ENCODE measurements at regions not wholly inside any gene's neighbourhood (a gene's known extent, or its start where the extent isn't known, plus 50 kb on each side); places are given as distances from the start of the nearest gene placed in this dataset.

DNA sequence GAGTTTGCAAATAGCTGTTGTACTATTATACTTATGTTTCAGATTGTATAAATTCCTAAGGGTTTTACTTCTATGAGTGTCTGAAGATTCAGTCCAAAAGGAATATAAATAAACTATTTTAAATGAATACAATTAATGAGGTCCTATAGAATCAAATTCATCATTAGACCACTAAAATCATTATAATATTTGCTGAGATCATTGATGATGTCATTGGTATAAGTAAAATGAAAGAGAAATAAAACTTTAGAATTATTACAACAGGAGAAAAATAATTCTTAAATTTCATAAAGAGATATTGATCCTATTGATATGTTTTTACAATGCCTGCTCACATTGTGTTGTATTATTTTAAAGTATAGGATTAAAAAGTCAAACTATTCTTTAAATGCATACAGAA is 544.0 kb upstream of the ZWINT start:
- no peaks in the 10 kb centered on the region for H3K27me3 ChIP-seq (ENCODE audit: low read depth)
- DNase-seq, result no peak
- intact Hi-C loops (cut with micrococcal nuclease), result no loop called here
- H3K4me1 ChIP-seq, result no peaks in the 10 kb centered on the region
- TF ChIP-seq, protein P1, sequence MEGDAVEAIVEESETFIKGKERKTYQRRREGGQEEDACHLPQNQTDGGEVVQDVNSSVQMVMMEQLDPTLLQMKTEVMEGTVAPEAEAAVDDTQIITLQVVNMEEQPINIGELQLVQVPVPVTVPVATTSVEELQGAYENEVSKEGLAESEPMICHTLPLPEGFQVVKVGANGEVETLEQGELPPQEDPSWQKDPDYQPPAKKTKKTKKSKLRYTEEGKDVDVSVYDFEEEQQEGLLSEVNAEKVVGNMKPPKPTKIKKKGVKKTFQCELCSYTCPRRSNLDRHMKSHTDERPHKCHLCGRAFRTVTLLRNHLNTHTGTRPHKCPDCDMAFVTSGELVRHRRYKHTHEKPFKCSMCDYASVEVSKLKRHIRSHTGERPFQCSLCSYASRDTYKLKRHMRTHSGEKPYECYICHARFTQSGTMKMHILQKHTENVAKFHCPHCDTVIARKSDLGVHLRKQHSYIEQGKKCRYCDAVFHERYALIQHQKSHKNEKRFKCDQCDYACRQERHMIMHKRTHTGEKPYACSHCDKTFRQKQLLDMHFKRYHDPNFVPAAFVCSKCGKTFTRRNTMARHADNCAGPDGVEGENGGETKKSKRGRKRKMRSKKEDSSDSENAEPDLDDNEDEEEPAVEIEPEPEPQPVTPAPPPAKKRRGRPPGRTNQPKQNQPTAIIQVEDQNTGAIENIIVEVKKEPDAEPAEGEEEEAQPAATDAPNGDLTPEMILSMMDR (IDR thresholded peaks at IDR 0.05; ENCODE audit: borderline replicate concordance), result no peak
- H3K27ac ChIP-seq (replicated peaks), result no peak overlapping the region
- no peaks in the 10 kb centered on the region for H3K9me3 ChIP-seq (replicated peaks)
- H3K4me3 ChIP-seq, result no peak overlapping the region
- no peaks in the 10 kb centered on the region for H3K36me3 ChIP-seq

DNA sequence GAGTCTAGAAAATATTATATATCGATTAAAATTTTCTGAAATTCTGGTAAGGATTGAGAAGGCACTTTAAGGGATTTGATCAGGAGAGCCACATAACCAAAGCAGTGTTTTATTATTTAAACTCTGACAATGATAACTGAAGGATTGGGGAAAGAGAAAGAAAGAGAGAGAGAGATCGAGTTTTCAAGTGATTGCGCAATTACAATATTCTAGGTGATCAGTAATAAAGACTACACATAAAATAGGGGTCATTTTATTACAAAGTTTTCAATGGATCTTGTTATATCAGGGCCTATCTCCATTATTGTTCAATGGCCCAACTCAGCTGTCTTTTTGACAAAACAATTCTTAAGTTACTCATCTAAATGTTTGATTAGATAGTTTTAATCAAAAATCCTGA is 541.5 kb upstream of the ZWINT start:
- TF ChIP-seq, protein P1 (IDR thresholded peaks at IDR 0.05; ENCODE audit: borderline replicate concordance), result no peak
- DNase-seq, result no peak
- H3K4me3 ChIP-seq, result no peak overlapping the region
- no peak overlapping the region for H3K27ac ChIP-seq (replicated peaks)
- no peaks in the 10 kb centered on the region for H3K27me3 ChIP-seq (ENCODE audit: low read depth)
- intact Hi-C loops (cut with micrococcal nuclease), result no loop called here
- H3K36me3 ChIP-seq, result no peaks in the 10 kb centered on the region
- no peaks in the 10 kb centered on the region for H3K4me1 ChIP-seq
- no peaks in the 10 kb centered on the region for H3K9me3 ChIP-seq (replicated peaks)

DNA sequence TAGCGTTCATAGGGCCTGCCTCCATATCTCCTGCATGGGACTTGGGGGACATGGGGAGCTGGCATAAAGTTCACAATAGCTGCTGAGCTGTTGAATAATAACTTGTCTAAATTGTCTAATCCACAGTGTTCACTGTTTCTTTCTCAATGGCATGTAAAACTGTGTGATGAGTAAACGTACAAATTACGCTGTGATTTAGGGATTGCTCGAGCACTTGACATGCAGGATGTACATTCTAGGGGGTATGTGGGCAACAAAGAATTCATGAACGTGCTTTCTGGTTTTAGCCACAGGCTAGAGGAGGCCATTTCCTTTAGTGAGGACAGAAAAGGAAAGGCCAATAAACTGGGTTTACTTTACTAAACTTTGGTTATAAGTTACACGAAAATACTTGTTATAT is 534.2 kb upstream of the ZWINT start:
- TF ChIP-seq, protein P1 (IDR thresholded peaks at IDR 0.05; ENCODE audit: borderline replicate concordance), result no peak
- H3K27ac ChIP-seq (replicated peaks), result no peak overlapping the region
- no peaks in the 10 kb centered on the region for H3K27me3 ChIP-seq (ENCODE audit: low read depth)
- no peaks in the 10 kb centered on the region for H3K36me3 ChIP-seq
- no peak overlapping the region for H3K4me3 ChIP-seq
- H3K9me3 ChIP-seq (replicated peaks), result peaks cover 8% of the 10 kb centered on the region
- no peaks in the 10 kb centered on the region for H3K4me1 ChIP-seq
- intact Hi-C loops (cut with micrococcal nuclease), result no loop called here
- DNase-seq, result no peak

- no peaks in the 10 kb centered on the region for H3K4me1 ChIP-seq
- H3K36me3 ChIP-seq, result no peaks in the 10 kb centered on the region
- H3K9me3 ChIP-seq (replicated peaks), result peaks cover 7% of the 10 kb centered on the region
- DNase-seq, result no peak
- intact Hi-C loops (cut with micrococcal nuclease), result no loop called here
- TF ChIP-seq, protein P1 (IDR thresholded peaks at IDR 0.05; ENCODE audit: borderline replicate concordance), result no peak
- H3K4me3 ChIP-seq, result no peak overlapping the region
- H3K27me3 ChIP-seq (ENCODE audit: low read depth), result no peaks in the 10 kb centered on the region
- H3K27ac ChIP-seq (replicated peaks), result no peak overlapping the region
Measured at GRCh38 chr10:56881218-56881617, 520.2 kb upstream of the ZWINT start.

- DNase-seq, result no peak
- H3K27me3 ChIP-seq (ENCODE audit: low read depth), result no peaks in the 10 kb centered on the region
- H3K9me3 ChIP-seq (replicated peaks), result peaks cover 7% of the 10 kb centered on the region
- H3K27ac ChIP-seq (replicated peaks), result no peak overlapping the region
- no peaks in the 10 kb centered on the region for H3K36me3 ChIP-seq
- no peak overlapping the region for H3K4me3 ChIP-seq
- H3K4me1 ChIP-seq, result no peaks in the 10 kb centered on the region
- intact Hi-C loops (cut with micrococcal nuclease), result no loop called here
- TF ChIP-seq, protein P1 (IDR thresholded peaks at IDR 0.05; ENCODE audit: borderline replicate concordance), result no peak
Measured at GRCh38 chr10:56880606-56881005, 519.5 kb upstream of the ZWINT start.

DNA sequence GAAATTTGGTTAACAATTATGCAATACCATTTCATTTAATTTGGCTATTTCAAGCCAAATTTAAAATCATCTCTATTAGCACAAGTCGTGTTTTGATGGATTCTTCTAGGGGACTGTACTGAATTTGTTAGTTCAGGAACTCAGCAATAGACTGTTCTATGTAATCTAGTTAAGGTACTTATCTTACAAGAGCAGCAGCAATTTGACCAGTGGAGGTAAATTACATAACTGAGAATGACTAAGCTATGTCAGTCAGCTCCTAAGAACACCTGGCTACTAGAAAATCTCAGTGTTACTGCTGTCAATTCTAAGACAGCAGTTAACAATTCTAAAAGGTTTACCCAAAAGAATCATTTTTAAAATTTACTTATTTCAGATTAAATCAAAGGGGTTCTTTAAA is 513.9 kb upstream of the ZWINT start:
- intact Hi-C loops (cut with micrococcal nuclease), result no loop called here
- TF ChIP-seq, protein P1 (IDR thresholded peaks at IDR 0.05; ENCODE audit: borderline replicate concordance), result no peak
- H3K4me3 ChIP-seq, result no peak overlapping the region
- H3K9me3 ChIP-seq (replicated peaks), result no peaks in the 10 kb centered on the region
- no peaks in the 10 kb centered on the region for H3K4me1 ChIP-seq
- H3K27ac ChIP-seq (replicated peaks), result no peak overlapping the region
- no peaks in the 10 kb centered on the region for H3K36me3 ChIP-seq
- DNase-seq, result no peak
- no peaks in the 10 kb centered on the region for H3K27me3 ChIP-seq (ENCODE audit: low read depth)

Measured in left ventricle myocardium inferior (tissue), 1 donor.